ENCODE measurements at regions not wholly inside any gene's neighbourhood (a gene's known extent, or its start where the extent isn't known, plus 50 kb on each side); places are given as distances from the start of the nearest gene placed in this dataset.

GRCh38 chr1:191043066-191043465 lies 565.4 kb upstream of the BRINP3 start:
- no peak for DNase-seq
- no peak for ATAC-seq

GRCh38 chr1:191049781-191050180 lies 572.1 kb upstream of the BRINP3 start:
- no peak overlapping the region for H3K27ac ChIP-seq
- TF ChIP-seq CTCF (IDR thresholded peaks at IDR 0.05) = no peak
- H3K9me3 ChIP-seq = no peaks in the 10 kb centered on the region
- no peak for ATAC-seq
- no peaks in the 10 kb centered on the region for H3K4me1 ChIP-seq
- no peaks in the 10 kb centered on the region for H3K36me3 ChIP-seq (ENCODE audit: insufficient read depth in 1 of 2, low read depth in 1 of 2)
- DNase-seq = no peak
- no peaks in the 10 kb centered on the region for H3K27me3 ChIP-seq (ENCODE audit: insufficient read depth in 3 of 3, low read length in 2 of 3)
- intact Hi-C loops (cut with DNase I) = loop anchor here in 1 of 2 donors (5.0 kb wide), 1 partner anchor 237 kb away; no protein-coding TSS in a partner anchor
- whole genome bisulfite sequencing, 3 donors = 63 to 71% (median 70%) methylated on average over 2 of the region's 2 CpGs
- no peak overlapping the region for H3K4me3 ChIP-seq

More at GRCh38 chr1:191043066-191043465, 565.4 kb upstream of the BRINP3 start:
- 78 to 86% (median 84%) methylated on average over 2 of the region's 2 CpGs for WGBS, 3 donors
- Histone ChIP-seq H3K9me3 (no peaks in the 10 kb centered on the region), H3K36me3 (ENCODE audit: insufficient read depth in 1 of 2, low read depth in 1 of 2) (no peaks in the 10 kb centered on the region), H3K27me3 (ENCODE audit: insufficient read depth in 3 of 3, low read length in 2 of 3) (no peaks in the 10 kb centered on the region), H3K27ac (no peak overlapping the region), H3K4me3 (no peak overlapping the region), H3K4me1 (no peaks in the 10 kb centered on the region)
- intact Hi-C loops (cut with DNase I) = no loop called here
- TF ChIP-seq CTCF (IDR thresholded peaks at IDR 0.05) = no peak

- DNase-seq = no peak
- Histone ChIP-seq H3K27ac (no peak overlapping the region), H3K9me3 (no peaks in the 10 kb centered on the region), H3K27me3 (ENCODE audit: insufficient read depth in 3 of 3, low read length in 2 of 3) (no peaks in the 10 kb centered on the region), H3K36me3 (ENCODE audit: insufficient read depth in 1 of 2, low read depth in 1 of 2) (no peaks in the 10 kb centered on the region), H3K4me3 (no peak overlapping the region), H3K4me1 (no peaks in the 10 kb centered on the region)
- TF ChIP-seq CTCF (IDR thresholded peaks at IDR 0.05) = no peak
- WGBS, 3 donors = 82 to 85% (median 83%) methylated on average over 6 of the region's 6 CpGs
- ATAC-seq = no peak
- intact Hi-C loops (cut with DNase I) = no loop called here
Measured at GRCh38 chr1:191052888-191053287, 575.2 kb upstream of the BRINP3 start.

- Histone ChIP-seq H3K4me3 (no peak overlapping the region), H3K36me3 (ENCODE audit: insufficient read depth in 1 of 2, low read depth in 1 of 2) (no peaks in the 10 kb centered on the region), H3K27ac (no peak overlapping the region), H3K27me3 (ENCODE audit: insufficient read depth in 3 of 3, low read length in 2 of 3) (no peaks in the 10 kb centered on the region), H3K9me3 (no peaks in the 10 kb centered on the region), H3K4me1 (no peaks in the 10 kb centered on the region)
- ATAC-seq (no peak), DNase-seq (no peak)
- intact Hi-C loops (cut with DNase I) = no loop called here
- 45 to 56% (median 52%) methylated on average over 3 of the region's 3 CpGs for WGBS, 3 donors
- TF ChIP-seq CTCF (IDR thresholded peaks at IDR 0.05) = no peak
Measured at GRCh38 chr1:191065346-191065745, 587.7 kb upstream of the BRINP3 start.

- Histone ChIP-seq H3K27ac (no peak overlapping the region), H3K9me3 (no peaks in the 10 kb centered on the region), H3K4me3 (no peak overlapping the region), H3K4me1 (no peaks in the 10 kb centered on the region), H3K36me3 (ENCODE audit: insufficient read depth in 1 of 2, low read depth in 1 of 2) (no peaks in the 10 kb centered on the region), H3K27me3 (ENCODE audit: insufficient read depth in 3 of 3, low read length in 2 of 3) (no peaks in the 10 kb centered on the region)
- ATAC-seq (no peak), DNase-seq (no peak)
- intact Hi-C loops (cut with DNase I) = no loop called here
- TF ChIP-seq CTCF (IDR thresholded peaks at IDR 0.05) = no peak
- WGBS, 3 donors = 44 to 63% (median 53%) methylated on average over 1 of the region's 1 CpG
Measured at GRCh38 chr1:191065771-191066170, 588.1 kb upstream of the BRINP3 start.

All from psoas muscle (tissue), 7 donors.